HG03175 (cell line): ENCODE measurements at regions not wholly inside any gene's neighbourhood (a gene's known extent, or its start where the extent isn't known, plus 50 kb on each side); places are given as distances from the start of the nearest gene placed in this dataset.

Experiments used
- ATAC-seq: cut with Tn5 transposase; IDR thresholded peaks from one replicate; pipeline ENCODE4 v1.9.1; 2021; ENCODE audit warnings: mild to moderate bottlenecking, moderate library complexity; ENCODE audit not compliant: unreplicated experiment

DNA sequence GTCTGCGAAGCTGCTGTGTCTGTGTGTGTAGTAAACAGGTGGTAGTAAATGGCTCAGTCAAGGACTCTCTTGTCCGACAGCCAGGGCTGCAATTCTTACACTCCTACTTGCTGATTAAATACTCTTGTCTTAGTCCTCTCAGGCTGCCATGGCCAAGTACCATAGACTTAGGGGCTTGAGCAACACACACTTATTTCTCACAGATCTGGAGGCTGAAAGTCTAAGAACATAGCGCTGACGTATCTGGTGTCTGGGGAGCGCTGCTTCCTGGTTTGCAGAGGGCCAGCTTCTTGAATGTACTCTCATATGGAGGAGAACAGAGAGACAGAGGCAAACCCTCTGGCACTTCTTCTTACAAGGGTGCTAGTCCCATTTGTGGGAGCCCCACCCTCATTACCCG lies 411.0 kb downstream of the MED10 start:
- no peak for ATAC-seq

DNA sequence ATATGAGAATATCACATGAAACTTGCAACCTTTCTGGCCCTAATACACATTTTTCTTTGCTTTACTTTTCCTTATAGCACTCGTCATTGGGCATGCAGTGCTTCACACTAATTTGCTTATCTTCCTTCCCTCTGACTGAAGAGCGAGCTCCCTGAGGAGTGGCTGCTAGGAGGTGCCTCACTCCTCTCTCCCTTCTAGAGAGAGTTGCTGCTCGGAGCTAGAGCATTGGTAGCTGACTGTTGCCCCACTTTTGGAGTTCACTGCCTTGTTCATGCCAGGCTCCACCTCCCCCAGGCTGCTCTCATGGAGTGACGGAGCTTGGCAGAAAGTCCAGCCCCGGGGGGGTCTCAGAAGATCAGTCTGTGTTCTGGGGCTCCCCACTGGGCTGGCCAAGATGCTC lies 413.2 kb downstream of the MED10 start:
- no peak for ATAC-seq

DNA sequence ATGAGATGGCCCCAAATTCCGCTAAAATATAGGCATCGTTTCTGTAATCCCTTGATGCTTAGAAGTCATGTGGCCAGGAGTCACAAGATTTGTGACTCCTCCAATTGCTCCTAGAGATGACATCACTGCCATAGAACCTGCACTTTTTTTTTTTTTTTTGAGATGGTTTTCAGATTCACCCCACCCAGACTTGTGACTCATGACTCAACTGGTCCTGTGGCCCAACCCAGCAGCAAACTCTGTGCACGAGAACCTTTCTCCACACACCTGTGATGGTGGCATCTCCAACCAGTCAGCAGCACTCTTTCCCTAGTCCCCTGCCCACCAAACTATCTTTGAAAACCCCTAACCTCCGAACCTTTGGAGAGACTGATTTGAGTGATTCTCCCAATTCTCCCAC lies 414.0 kb downstream of the MED10 start:
- no peak for ATAC-seq

DNA sequence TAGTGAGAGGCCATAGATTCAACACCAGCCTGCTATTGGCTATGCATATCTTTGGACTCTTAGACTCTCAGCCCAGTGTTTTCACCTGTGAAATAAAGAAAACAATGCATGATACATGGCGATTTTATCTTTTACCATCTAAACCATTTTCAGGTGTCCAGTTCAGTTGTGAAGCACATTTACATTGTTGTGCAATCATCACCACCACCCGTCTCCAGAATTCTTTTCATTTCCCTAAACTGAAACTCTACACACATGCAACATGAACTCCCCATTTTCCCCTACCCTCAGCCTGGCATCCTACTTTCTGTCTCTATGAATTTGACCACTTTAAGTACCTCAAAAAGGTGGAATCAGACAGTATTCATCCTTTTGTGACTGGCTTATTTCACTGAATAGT lies 420.6 kb downstream of the MED10 start:
- ATAC-seq, result no peak

DNA sequence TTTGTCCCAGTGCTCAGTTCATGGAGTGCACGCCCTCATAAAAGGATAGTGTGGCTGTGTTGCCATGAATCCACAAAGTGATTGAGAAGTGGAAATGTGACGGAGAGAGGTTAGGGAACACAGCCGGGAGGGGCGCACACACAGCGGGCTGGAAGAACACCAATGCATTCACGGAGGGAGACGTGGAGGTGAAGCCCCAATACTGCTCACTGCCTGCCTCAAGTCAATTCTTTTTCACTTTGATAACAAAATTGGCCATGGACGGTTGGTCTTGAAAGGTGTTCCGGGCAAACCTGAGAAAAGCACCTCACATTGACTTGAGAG lies 424.1 kb downstream of the MED10 start:
- no peak for ATAC-seq

DNA sequence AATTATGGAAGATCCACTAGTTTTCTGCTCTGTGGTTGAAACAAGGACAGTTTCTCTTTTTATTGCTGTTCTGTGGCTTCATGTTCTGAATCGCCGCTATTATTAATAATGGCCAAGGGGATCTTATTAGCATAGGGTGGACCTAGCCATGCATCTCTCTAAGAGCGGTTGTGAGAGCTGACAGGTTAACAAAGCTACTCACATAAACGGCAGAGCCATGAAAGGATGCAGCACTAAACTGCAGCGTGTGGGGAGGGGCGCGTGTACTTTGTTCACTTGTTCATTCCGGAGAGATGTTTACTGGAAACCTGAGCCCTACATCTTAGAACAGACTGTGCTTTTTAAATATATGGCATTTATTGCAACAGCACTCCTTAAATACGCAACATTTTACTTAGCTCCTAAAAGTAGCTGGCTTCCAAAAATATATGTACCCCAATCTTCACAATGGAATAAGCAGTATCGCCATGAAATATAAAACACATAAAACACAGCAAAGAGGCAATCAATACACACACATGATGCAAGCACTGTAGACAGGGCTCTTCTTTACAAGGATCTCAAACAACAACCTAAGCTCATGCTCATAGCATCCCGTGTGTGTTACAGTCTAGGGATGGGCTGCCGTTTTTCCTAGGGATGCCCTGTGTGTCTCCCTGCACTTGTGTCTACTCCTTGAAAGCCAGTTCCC lies 424.6 kb downstream of the MED10 start:
- no peak for ATAC-seq

DNA sequence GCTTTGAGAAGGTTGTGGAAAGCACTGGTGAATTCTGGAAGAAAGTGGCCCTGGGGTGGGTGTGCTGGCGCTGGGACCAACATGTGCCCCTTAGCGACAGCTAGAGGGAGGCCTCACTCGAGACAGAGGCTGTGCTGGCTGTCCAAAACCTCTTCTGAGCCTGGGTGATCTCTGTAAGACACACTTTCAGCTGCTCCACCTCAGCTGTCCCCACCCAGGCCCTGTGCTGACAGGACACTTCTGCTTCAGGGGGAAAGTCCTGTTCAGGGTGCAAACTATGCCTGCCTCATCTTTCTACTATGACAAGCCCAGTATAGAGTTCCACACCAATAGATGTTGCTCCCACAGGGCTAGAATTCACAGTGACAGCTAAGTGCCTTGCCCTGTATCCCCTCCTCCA lies 426.4 kb downstream of the MED10 start:
- no peak for ATAC-seq

DNA sequence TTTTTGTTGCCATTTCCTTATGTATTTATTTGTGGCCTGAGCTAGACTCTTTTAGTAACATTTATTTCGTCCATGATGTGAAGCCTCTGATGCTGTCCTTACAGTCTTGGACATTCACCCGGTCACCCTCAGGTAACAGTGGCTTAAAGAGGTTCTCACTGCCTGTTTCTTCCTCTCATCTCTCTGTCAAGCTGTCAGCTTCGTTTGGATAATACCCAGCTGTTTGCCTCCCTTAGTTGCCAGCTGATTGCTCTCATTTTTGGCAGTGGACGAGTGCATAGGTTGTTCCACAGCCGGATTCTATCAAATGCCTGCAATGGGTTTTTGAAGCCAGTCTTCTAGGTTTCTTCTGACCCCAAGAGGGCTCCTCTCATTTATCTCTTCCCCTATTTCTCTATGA lies 427.7 kb downstream of the MED10 start:
- ATAC-seq, result no peak

DNA sequence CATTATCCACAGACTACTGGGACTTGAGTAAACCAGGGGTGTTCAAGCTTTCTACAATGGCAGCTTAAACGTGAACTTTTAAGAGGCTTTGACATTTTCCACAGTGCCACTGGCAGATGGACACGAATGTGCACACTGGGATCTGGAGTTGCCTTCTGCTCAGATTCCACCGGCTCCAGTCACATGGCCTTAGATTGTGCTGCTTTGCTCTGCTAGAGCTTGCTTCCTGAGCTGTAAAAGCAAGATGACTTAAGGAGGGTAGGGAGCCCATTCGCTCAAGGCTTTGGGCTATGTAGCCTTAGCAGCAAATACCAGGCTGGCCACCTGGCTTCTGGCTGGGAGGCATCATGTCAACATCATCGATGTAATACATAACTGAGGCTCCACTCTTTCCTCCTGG lies 436.9 kb downstream of the MED10 start:
- no peak for ATAC-seq

DNA sequence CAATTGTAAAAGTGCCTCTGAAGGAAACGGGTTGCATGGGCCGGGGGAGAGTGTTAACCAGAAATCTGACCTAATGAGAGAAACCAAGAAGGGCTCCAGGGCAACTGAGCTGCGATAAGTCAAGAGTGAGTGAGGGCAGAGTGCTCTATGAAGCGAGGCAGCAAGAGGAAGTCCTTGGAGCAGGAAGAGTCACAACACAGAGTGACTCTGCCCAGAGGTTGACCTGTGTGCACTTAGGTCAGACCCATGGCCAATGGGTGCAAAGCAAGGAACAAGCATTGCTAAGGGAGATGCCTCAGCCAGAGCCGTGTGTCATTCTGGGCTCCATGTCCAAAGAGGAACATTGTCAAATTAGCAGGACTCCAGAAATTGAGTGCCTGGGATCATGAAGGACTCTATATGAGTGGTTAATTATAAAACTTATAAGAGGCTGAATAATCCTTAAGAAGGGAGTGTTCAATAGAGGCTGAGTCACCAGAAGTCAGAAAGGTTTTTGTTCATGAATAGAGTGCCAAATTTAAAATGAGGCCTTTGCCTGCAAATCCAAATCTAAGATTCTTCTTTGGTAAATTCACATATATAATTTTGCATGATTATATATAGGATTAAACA lies 438.5 kb downstream of the MED10 start:
- no peak for ATAC-seq

DNA sequence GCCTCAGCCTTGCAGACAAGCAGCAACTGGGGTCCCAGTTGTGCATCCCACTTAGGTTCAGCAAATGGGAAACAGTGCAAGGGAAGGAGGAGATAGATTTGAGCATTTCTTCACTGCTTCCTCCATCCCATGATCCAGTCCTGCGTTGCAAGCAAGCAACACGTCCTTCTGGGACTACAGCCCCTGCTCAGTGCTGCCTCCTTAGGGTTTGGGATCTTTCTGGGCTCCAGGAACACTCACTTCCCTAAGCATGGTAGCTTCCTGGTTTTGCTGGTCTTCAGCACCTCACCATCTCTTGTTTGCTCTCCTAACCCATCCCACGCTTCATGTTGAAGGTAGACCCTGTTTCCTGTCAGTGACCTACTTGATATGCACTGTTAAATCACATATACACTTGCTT lies 444.7 kb downstream of the MED10 start:
- ATAC-seq, result no peak

DNA sequence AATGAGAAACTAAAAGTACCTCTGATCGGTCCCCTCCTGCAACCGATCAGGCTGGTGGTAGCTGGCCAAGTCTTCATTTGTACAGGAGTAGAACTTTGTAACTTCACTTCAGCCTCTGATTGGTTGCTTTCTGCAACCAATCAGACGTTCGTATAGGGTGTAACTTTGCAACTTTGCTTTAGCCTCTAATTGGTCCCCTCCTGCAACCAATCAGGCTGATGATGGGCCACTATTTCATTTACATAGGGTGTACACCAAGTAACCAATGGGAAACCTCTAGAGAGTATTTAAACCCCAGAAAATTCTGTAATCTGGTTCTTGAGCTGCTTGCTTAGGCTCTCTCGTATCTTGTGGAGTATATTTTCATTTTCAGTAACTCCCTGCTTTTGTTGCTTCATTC lies 445.5 kb downstream of the MED10 start:
- ATAC-seq, result no peak

DNA sequence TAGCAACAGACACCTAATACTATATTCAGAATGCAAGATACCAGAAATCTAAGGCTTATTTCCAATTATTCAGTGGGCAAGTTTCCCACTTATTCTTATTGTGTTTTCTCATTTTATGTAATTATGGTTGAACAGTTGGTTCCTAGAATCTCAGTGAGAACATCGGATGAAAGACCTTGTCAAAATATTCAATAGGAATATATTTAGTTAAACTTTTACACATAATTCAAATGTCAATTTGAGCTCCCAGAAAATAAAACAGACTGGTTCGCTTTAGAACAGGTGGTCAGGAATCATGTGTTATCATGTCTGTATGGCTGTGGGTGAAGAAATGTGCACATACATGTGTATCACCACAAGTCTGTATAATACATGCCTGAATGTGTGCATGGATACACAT lies 447.8 kb downstream of the MED10 start:
- ATAC-seq, result no peak

DNA sequence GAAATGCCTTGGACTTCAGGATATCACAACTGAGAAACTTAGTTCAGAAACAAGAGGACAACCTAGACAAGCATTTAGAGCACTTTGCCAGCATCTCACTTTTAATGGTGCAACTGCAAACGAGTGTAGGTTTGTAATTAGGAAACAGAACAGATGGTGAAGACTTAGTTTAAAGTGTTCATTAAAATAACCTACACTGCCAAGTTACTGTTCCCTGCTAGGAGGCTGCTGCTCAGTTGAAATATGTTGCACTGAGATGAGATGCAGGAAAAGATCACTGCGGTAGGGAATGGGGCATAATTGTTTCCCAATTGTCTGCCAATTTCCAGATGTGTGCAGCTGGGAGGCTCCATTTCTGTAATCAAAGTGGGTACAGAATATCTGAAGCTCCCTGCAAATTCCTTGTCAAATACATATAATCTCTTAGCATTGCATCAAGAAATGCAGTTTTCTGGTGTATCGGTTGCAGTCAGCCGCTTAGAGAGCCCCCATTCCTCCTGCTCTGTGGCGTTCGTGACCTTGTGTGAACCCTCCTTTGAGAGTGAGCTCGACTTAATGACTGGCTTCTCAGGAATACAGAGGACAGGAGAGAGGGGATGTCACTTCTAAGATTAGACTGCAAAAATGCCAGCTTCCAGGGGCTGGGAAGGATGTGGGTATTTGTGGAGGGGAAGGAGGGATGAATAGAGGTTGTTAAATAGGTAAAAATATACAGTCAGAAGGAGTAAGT lies 448.9 kb downstream of the MED10 start:
- no peak for ATAC-seq

DNA sequence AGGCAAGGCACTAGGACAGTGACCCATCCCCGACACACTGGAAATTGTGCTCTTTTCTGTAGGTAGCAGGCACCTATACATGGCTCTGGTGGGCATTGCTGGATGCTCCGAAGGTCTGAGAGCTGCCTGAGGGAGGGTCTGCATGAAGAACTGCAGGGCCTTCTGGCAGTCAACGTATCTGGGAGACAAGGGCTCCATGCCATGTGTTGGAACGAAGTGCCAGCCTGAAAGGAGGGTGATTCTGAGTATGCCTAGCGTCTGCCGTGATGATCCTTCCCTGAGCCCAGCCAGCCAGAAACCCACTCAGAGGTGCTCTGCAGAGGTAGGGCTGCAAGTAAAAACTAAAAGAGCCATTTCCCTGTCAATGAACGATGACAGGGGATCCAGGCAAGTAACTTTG lies 453.2 kb downstream of the MED10 start:
- no peak for ATAC-seq

DNA sequence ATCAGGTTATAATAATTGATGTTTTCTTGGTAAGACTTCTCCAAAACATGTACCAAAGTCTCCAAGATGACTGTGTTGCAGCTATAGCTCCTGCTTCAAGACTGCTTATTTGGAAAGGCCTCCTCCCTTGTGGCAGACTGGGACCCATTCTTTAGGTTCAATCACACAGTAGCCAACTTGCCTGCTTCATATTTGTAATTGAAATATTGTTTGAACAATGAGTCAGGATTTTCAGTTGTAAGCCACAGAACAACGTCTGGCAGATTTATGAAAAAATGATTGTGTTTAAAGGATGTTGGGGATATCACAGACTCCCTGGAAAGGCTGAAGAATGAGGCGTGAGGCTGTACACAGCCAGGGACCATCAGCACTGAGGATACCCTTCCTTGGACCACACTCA lies 458.9 kb downstream of the MED10 start:
- ATAC-seq, result no peak

DNA sequence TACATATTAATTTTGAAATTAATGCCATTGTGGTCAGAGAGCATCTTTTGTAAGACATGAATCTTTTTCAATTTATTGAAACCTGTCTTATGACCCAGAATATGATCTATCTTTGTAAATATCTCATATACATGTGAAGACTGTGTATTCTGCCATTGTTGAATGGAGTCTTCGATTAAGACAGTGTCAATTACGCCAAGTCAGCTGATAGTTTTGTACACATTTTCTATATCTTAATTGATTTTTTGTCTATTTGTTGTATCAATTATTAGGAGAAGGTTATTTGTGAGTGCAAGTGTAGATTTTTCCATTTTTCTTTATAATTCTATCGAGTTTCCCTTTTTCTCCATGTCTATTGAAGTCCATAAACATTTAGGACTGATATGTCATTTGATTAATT lies 471.6 kb downstream of the MED10 start:
- no peak for ATAC-seq

DNA sequence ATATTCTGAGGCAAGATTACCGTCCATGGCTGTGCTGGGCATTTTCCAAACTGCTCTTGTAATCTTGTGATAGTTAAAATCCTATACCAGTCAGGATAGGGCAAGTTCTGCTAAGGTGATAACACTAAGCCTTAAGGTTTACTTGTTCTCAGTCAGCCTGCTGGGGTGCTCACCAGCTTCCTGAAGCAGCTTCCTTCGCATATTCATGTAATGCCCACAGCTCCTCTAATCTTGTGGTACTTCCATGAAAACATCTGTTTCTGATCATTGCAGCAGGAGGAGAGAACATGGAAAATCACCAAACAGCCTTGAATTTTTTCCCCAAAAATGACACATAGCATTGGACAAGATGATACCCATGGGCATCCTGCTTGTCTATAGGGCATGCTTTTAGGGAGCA lies 473.2 kb downstream of the MED10 start:
- ATAC-seq, result no peak

DNA sequence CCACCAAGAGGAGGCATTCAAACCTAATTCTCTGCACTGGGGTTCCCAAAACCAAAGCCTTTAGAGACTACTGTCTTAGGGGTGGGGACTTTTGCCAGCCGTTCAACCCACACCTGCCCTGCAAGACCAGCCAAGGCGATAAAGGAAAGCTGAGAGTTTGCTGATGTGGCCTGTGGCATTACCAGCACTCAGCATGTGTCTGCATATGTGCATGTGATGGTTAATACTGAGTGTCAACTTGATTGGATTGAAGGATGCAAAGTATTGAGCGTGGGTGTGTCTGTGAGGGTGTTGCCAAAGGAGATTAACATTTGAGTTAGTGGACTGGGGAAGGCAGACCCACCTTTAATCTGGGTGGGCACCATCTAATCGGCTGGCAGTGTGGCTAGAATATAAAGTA lies 474.2 kb downstream of the MED10 start:
- no peak for ATAC-seq

DNA sequence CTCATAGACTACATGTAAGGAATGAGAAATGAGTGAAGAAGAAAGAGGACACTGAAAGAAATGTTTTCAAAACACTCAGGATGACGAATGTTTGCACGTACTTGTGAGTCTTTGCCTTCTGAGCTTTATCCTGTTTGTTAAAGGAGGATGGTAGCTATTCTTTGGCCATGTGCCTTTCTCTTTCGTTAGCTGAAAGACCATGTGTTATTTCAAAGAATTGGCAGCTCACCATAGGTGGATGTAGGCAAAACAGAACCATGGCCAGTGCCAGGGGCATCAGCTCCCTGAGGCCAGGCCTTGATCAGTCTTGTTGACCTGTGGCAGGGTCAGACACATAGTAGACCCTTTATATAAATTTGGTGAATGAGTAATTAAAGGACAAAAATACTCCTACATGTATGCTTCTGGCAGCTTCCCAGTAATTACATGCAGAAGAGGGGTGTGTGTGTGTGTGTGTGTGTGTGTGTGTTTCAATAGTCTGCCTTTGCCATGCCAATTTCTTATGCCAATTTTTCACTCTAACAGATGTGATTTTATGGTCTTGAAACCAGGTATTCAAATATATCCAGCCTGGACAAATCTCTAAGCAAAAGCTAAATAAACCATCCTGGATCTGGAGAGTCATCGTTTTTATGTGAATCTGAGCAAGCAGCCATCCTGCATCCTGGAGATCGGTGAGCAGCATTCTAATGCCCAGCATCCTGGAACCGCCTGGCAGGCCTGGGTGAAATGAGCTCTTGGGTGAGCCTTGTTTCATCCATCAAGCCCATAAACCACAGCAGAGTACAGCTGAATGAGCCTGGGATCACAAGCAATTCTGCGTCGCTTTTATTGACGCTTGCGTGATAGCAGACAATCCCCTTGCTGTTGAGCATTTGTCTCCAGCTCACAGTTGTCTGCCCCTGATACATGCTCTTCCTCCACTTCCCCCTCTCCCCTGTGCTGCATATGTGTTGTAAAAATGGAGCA lies 475.4 kb downstream of the MED10 start:
- ATAC-seq, result no peak

DNA sequence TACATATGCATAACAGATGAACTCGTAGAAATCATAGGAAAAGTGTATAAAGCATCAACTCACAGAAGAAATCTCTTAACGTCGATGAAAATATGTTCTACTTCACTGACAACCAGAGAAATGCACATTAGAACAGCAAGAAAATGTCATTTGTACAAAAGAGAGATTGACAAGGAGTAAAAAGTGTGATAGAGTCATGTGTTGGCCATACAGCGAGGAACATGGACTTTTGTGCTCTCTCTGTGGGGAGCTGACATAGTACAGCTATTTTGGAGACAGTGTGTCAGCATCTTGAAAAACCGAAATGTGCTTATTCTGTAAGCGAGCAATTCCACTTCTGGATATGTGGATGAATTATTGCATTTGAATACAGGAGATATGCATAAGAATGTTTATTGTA lies 477.9 kb downstream of the ICE1 start:
- no peak for ATAC-seq
